Globus pallidus (tissue), 1 donor: ENCODE measurements at regions not wholly inside any gene's neighbourhood (a gene's known extent, or its start where the extent isn't known, plus 50 kb on each side); places are given as distances from the start of the nearest gene placed in this dataset.
A peak's percentile ranks its signal among the peaks of the same experiment; 100 is the strongest.

Experiments
- DNase-seq: peaks from one replicate; pipeline ENCODE4 v3.0.0-alpha.2; 2015; ENCODE audit warnings: low spot score

GRCh38 chr6:105991561-105992314 lies 94.4 kb upstream of the PRDM1 start:
- peak; percentile 5 for DNase-seq

GRCh38 chr6:105990151-105990550 lies 96.0 kb upstream of the PRDM1 start:
- DNase-seq, result no peak

DNA sequence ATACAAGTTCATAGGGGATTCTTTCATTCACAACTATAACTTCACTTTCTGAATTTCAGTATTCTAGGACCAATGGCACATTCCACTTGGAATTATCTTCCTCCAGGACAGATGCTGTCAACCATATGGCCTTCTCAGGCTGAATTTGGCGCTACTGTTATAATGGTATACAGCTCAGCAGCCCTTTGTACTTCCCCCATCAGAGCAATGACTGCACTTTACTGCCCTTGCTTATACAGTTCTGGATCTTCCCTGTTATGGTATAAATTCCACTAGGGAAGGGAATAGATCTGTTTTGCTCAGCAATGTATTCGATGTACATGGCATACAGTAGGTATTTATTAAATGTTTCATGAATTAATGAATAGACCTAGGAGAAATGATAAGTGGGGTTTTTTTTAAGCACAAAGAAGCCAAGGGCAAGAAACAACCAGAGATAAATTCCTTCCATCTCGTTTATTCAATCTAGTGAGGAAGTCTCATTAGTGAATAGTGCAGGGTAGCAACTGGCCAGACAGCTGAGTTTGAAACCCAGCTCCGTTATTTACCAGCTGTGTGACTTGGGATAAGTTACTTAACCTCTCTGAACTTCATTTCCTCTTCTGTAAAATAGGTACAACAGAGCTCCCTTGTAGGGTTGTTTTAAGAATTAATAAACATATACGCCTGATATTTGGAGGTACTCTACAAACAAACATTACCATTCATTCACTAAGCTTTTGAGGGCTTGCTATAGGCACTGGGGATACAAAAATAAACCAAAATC lies 97.1 kb upstream of the PRDM1 start:
- no peak for DNase-seq

DNA sequence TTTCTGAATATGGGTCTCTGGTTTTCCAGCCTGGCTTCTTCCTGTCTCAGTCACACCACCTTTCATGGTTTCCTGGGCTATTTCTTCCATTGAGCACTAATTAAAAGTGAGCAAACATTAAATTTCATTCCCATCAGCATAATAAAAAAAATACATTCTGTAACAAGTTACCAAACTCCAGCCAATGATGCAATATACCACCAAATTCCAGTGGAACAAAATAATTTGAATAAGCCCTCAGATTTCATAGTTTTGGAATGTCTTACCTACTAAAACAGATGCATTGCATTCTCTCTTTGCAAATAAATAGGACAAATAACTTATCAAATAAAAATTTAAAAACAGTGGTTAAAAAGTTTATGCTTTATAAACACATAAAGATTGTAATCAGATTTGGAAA lies 97.8 kb upstream of the PRDM1 start:
- no peak for DNase-seq

- DNase-seq, result no peak
Measured at GRCh38 chr6:105987516-105987915, 98.6 kb upstream of the PRDM1 start.

- DNase-seq, result no peak
Measured at GRCh38 chr6:105986998-105987397, 99.1 kb upstream of the PRDM1 start.

GRCh38 chr6:105985816-105986632 lies 100.1 kb upstream of the PRDM1 start:
- DNase-seq, result no peak

DNA sequence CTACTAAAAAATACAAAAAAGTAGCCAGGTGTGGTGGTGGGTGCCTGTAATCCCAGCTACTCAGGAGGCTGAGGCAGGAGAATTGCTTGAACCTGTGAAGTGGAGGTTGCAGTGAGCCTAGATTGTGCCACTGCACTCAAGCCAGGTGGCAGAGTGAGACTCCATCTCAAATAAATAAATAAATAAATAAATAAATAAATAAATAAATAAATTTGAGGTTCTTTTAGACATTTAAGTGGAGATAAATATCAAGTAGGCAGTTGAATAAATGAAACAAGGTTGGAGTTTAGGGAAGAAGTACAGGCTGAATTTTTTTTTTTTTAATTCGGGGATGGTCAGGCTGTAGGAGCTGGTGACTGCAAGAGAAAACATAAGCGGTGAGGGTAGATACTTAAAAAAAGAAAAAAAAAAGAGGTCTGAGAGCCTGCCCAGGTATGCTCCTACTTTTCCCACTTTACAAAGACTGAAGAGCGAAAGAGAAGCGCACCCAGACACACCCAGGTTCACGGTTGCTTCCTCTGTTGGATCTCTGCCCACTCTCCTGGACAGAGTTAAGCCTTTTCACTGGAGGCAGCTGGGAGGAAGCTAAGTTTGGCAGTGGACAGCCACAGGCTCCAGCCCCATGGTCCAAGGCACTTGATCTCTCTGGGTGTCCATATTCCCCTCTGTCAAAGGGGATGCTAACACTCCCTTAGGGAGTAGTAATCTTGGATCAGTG lies 100.9 kb upstream of the PRDM1 start:
- DNase-seq, result no peak

GRCh38 chr6:105983763-105984162 lies 102.4 kb upstream of the PRDM1 start:
- no peak for DNase-seq

DNA sequence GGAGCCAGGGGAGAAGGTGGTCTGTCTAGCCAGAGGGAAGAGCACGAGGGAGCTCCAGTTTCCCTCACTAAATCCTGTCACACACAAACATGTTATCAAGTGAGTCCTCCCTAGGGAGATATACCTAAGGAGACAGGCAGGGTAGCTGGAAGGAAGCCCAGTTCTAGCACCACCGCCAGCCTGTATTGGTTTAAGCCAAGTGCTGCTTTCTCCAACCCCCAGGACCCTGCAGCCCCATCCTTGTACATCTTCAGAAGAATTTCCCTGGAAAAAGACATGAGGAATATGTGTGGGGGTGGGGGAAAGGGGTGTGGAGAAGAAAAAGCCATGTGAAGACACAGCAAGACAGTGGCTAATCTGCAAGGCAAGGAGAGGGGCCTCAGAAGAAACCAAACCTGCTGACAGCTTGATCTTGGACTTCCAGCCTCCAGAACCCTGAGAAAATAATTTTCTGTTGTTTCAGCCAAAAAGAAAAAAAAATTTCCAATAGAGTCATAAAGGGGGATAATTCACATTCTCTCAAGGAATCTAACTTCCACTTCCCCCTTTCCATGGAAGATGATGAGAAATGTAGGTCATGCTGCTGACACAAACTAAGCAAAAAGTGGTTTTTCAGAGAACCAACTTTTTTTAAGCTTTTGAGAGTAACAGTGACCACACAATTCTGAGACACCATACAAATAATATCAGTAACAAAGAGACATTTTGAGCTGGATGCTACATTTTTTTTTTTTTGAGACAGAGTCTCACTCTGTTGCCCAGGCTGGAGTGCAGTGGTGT lies 103.2 kb upstream of the PRDM1 start:
- no peak for DNase-seq

DNA sequence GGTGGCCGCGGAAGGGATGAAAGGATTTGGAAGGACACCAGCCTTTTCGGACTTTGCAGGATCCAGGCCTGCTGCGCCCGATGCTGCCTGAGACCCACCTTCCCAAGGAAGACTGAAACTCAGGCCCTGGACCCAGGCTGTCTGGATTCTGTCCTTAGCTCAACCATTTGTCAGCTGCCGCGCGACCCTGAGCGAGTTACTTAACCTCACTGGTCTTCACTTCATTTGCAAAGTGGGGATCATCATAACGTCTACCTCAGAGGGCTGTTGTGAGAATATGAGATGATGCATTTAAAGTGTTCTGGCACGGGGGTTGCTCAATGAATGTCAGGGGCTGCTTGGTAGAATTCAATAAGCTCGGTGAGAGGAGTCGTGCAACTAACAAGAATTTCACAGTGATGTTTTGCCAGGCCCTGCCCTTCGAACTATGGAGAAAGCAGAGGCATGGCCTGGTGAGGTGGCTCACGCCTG lies 104.2 kb upstream of the PRDM1 start:
- no peak for DNase-seq

GRCh38 chr6:105981002-105981887 lies 104.9 kb upstream of the PRDM1 start:
- DNase-seq, result no peak

- no peak for DNase-seq
Measured at GRCh38 chr6:105978974-105979373, 107.2 kb upstream of the PRDM1 start.

DNA sequence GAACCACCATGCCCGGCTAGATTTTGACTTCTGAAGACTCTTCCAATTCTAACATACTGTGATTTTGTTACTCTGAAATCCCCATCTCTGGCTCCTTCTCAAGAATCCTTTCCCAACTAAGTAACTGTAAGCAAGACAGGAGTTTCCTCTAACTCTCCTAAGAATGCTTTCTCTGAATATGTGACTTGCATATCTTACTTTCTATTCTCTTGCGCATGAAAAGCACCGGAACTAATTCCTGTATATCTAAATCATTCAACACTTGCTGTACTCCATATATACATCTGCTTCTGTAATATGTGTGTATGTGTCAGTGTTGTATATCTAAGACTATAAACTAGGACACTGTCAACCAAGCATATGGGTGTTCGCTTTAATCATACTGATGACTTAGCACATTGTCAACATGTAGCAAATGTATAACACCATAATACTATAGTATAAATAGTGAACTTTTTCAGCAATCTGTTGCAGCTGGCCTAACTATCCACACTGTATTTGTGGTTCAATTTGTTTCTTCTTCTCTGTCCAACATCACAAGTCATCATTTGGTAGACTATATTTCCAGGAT lies 108.1 kb upstream of the PRDM1 start:
- no peak for DNase-seq

DNA sequence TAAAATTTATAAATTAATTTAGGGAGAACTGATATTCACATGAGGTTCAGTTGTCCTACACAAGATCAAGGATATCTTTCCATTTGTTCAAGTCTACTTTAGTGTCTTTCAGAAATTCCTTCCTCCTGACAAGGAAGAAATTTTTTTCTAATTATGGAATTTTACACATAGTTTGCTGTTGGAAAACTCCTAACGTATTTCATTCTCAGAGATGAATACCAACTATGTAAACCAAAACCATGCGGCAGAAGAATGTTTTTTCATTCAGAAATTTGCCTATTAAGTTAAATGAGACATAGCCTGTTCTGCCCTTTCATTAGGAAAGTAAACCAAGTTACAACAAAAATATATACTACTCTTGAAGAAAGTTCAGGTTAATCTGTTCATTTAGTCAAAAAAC lies 111.2 kb upstream of the PRDM1 start:
- DNase-seq, result no peak

GRCh38 chr6:105972440-105972839 lies 113.7 kb upstream of the PRDM1 start:
- DNase-seq, result no peak

DNA sequence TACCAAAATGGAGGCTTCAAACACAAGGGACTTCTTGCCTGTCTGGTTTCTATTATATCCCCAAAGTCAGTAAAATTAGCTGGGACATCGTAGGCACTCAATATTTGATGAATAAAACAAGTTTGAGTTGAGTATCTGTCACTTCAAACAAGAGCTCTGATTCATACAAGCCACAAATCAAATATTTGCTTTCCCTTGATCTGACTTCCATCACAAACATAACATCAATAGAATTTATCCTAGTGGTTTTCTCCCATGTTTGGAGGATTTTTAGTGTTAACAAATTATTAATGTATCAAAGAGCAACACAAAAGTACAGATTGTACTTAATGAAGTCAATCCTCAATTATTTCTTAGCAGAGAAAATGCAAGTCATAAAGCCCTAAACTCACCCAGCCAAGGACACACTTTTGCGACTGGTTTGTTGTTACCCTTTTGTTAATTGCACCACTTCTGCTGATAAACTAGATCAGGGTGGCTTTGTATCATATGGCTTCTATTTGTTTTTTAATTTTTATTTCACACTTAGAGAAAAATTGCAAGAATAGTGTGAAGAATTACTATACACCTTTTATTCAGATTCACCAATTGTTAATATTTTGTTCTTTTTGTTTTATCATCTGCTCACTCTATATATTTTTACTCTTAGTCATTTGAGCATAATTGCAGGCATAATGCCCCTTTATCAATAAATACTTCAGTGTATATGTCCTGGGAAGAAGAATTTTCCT lies 117.4 kb upstream of the PRDM1 start:
- no peak for DNase-seq

DNA sequence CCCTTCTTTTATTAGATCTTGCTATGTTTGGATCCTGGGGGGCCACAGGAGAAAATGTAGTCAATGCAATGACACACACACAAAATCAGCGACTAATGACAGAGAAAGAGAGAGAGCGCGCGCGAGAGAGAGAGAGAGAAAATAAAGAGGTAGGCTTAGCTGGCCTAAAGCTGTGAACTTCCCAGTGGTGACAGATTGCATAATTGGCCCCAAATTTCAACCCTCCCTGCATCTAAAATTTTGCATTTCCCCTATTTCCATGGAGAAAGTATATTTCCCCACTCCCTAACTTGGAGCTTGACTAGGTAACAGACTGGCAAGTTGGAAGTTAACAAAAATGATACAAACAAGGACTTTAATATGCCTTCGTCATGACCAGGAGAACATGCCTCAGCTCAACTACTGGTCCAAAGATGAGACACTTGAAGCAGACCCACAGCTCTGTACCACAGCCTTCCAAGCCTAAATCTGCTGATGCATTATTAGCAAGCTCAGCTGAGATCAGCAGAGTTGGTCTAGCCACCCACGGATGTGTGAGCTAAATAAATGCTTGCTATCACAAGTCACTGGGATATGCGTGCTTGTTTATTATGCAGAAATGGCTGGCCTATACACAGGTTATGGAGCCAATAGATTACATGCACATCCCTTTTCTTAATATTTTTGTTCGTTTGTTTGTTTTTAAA lies 118.1 kb upstream of the PRDM1 start:
- no peak for DNase-seq
